MCF 10A (cell line): ENCODE measurements at regions not wholly inside any gene's neighbourhood (a gene's known extent, or its start where the extent isn't known, plus 50 kb on each side); places are given as distances from the start of the nearest gene placed in this dataset.

ENCODE experiments used
- BruUV-seq: library from RNA; stranded (reverse); fragments of 400-500 nt; replicated peaks from 2 replicates; lab custom pipeline; 2021; lab: Mats Ljungman, UMichigan
- CTCF ChIA-PET: fragments of 300-600 bp; sonication (Branson Sonifier 250); formaldehyde crosslinking; extraction: SDS; loops from one replicate; lab custom pipeline; 2021; ENCODE audit warnings: antibody characterized with exemption, inconsistent platforms; lab: Yijun Ruan, JAX
- POLR2A ChIA-PET: fragments of 300-600, 350-650 bp; sonication (Branson Sonifier 250); formaldehyde crosslinking; extraction: SDS; loops from one replicate; lab custom pipeline; 2020; ENCODE audit warnings: antibody characterized with exemption, inconsistent platforms; lab: Yijun Ruan, JAX
- DNase-seq: peaks from one replicate; pipeline ENCODE4 v3.0.0-alpha.2; 2018; ENCODE audit not compliant: unreplicated experiment
- H3K27ac Mint-ChIP-seq: one replicate; pipeline ENCODE4 v1.8.0; 2022; ENCODE audit warnings: mild to moderate bottlenecking, low read depth, mixed read lengths; ENCODE audit not compliant: unreplicated experiment
- H3K27me3 Mint-ChIP-seq: one replicate; pipeline ENCODE4 v1.8.0; 2022; ENCODE audit warnings: mixed read lengths; ENCODE audit not compliant: insufficient read depth, unreplicated experiment
- H3K36me3 Mint-ChIP-seq: one replicate; pipeline ENCODE4 v1.8.0; 2022; ENCODE audit warnings: mild to moderate bottlenecking, moderate library complexity, mixed read lengths; ENCODE audit not compliant: insufficient read depth, unreplicated experiment
- H3K4me1 Mint-ChIP-seq: one replicate; pipeline ENCODE4 v1.8.0; 2022; ENCODE audit warnings: mixed read lengths; ENCODE audit not compliant: insufficient read depth, unreplicated experiment
- H3K4me3 Mint-ChIP-seq: one replicate; pipeline ENCODE4 v1.8.0; 2022; ENCODE audit warnings: mild to moderate bottlenecking, moderate library complexity, mixed read lengths; ENCODE audit not compliant: unreplicated experiment
- H3K9me3 Mint-ChIP-seq: one replicate; pipeline ENCODE4 v1.8.0; 2022; ENCODE audit warnings: mixed read lengths; ENCODE audit not compliant: unreplicated experiment
- intact Hi-C: fragments of 100-400 bp; cut with micrococcal nuclease; formaldehyde crosslinking; loops from 2 replicates; pipeline ENCODE4 v1.14.1; 2022
- TF ChIP-seq, protein P1 (sequence below): fragments of 200-600 bp; IDR thresholded peaks from one replicate; pipeline ENCODE4 v1.8.0; 2022; ENCODE audit warnings: antibody characterized with exemption, mild to moderate bottlenecking; ENCODE audit not compliant: unreplicated experiment

DNA sequence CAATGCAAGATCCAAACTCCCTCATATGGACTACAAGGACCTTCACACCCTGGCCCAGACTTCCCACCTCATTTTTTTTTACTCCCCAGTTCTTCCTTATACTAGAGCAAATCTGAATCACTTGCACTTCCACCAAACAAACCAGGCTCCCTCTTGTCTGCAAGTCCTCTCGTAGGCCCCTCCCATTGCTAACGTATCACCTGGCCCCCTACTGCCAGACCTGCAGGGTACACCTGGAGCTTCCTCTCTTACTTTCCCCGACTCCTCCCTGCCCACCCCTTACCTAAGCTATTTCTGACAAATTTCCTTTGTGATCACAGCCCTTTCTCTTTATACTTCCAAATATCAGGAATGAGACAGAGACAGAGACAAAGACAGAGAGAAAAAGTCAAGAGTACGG lies 463.9 kb downstream of the GALC start:
- Mint-ChIP-seq H3K36me3 (no peaks in the 10 kb centered on the region), H3K9me3 (no peaks in the 10 kb centered on the region), H3K27me3 (no peaks in the 10 kb centered on the region), H3K27ac (no peak overlapping the region), H3K4me1 (no peaks in the 10 kb centered on the region), H3K4me3 (no peak overlapping the region)
- ChIA-PET CTCF (interaction anchor here (0.6 to 1.1 kb wide), 2 partner anchors 9 to 17 kb away, joined by 3 read pairs; no protein-coding TSS in a partner anchor), POLR2A (interaction anchor here (0.7 kb wide), 1 partner anchor 14 kb away, joined by 3 read pairs; no protein-coding TSS in a partner anchor)
- no peak for DNase-seq
- intact Hi-C loops, result no loop called here
- TF ChIP-seq, protein P1, sequence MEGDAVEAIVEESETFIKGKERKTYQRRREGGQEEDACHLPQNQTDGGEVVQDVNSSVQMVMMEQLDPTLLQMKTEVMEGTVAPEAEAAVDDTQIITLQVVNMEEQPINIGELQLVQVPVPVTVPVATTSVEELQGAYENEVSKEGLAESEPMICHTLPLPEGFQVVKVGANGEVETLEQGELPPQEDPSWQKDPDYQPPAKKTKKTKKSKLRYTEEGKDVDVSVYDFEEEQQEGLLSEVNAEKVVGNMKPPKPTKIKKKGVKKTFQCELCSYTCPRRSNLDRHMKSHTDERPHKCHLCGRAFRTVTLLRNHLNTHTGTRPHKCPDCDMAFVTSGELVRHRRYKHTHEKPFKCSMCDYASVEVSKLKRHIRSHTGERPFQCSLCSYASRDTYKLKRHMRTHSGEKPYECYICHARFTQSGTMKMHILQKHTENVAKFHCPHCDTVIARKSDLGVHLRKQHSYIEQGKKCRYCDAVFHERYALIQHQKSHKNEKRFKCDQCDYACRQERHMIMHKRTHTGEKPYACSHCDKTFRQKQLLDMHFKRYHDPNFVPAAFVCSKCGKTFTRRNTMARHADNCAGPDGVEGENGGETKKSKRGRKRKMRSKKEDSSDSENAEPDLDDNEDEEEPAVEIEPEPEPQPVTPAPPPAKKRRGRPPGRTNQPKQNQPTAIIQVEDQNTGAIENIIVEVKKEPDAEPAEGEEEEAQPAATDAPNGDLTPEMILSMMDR, result no peak
- BruUV-seq, result no TSS peak

DNA sequence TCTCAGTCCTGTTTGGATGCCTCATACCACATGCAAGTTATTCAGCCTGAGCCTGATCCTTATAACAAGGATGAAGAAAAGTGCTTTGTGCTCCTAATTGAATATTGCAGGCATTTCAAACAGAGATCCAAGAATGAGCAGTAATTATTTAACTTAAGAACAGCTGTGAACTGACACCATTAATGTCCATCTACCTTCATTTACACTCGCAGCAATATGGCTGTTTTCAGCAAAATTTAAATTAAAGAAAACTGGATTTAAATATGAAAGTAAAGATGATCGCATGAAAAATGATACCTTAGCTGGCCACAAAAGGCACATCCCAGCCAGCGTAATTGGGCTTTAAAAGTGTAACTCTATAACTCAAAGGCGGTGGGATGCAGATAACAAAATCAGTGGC lies 466.3 kb downstream of the GALC start:
- H3K27me3 Mint-ChIP-seq, result no peaks in the 10 kb centered on the region

DNA sequence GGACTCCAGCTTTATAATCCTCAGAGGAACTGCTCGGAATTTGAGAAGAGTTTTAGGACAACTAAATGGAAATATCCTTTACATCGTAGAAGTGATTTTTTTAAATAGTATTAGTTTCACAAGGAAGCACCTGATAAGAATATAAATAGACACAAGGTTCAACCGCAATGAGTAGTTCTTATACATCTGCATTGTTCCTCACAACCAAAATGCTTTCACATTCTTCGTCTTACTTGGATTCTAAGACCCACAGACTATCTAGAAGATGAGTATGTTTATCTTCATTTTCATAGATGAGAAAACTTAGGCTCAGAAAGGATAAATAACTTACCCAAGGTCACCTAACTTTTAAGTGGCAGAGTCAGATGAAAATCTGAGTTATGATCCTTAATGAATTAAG lies 469.0 kb downstream of the GALC start:
- no TSS peak for BruUV-seq
- Mint-ChIP-seq H3K27ac (no peak overlapping the region), H3K27me3 (no peaks in the 10 kb centered on the region), H3K9me3 (no peaks in the 10 kb centered on the region), H3K36me3 (no peaks in the 10 kb centered on the region), H3K4me1 (peaks cover 5% of the 10 kb centered on the region), H3K4me3 (no peak overlapping the region)
- CTCF ChIA-PET, result no interaction called here
- DNase-seq, result no peak
- intact Hi-C loops, result no loop called here
- TF ChIP-seq, protein P1, result no peak
- POLR2A ChIA-PET, result no interaction called here

More for the DNA sequence above, 466.3 kb downstream of the GALC start:
- no TSS peak for BruUV-seq
- TF ChIP-seq, protein P1, result no peak
- no peak for DNase-seq
- Mint-ChIP-seq H3K4me3 (no peak overlapping the region), H3K9me3 (no peaks in the 10 kb centered on the region), H3K4me1 (peaks cover 5% of the 10 kb centered on the region), H3K27ac (no peak overlapping the region), H3K36me3 (no peaks in the 10 kb centered on the region)
- POLR2A ChIA-PET, result interaction anchor here (0.6 kb wide), 1 partner anchor 27 kb away, joined by 3 read pairs; no protein-coding TSS in a partner anchor
- CTCF ChIA-PET, result no interaction called here
- intact Hi-C loops, result no loop called here

DNA sequence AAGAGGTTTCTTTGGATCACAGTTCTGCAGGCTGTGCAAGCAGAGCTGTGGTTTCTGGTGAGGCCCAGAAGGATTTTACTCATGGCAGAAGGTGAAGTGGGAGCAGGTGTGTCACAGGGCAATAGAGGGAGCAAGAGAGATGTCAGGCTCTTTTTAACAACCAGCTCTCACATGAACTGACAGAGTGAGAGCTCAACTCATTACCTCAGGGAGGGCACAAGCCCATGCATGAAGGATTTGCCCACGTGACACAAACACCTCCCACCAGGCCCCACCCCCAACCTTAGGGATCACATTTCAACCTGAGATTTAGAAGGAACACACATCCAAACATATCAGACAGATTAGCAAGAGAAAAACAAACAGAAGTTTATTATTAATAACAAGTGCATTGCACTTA lies 470.4 kb downstream of the GALC start:
- CTCF ChIA-PET, result interaction anchor here (0.6 to 1.6 kb wide), 6 partner anchors 9 to 391 kb away, joined by 3 to 6 read pairs (median 4); no protein-coding TSS in a partner anchor
- no TSS peak for BruUV-seq

More for the DNA sequence above, 470.4 kb downstream of the GALC start:
- DNase-seq, result peak; percentile 51
- intact Hi-C loops, result no loop called here
- Mint-ChIP-seq H3K36me3 (no peaks in the 10 kb centered on the region), H3K27me3 (no peaks in the 10 kb centered on the region), H3K4me3 (no peak overlapping the region), H3K27ac (no peak overlapping the region), H3K9me3 (no peaks in the 10 kb centered on the region), H3K4me1 (peaks cover 5% of the 10 kb centered on the region)
- TF ChIP-seq, protein P1, result no peak
- POLR2A ChIA-PET, result no interaction called here
